ENCODE measurements at regions not wholly inside any gene's neighbourhood (a gene's known extent, or its start where the extent isn't known, plus 50 kb on each side); places are given as distances from the start of the nearest gene placed in this dataset.

DNA sequence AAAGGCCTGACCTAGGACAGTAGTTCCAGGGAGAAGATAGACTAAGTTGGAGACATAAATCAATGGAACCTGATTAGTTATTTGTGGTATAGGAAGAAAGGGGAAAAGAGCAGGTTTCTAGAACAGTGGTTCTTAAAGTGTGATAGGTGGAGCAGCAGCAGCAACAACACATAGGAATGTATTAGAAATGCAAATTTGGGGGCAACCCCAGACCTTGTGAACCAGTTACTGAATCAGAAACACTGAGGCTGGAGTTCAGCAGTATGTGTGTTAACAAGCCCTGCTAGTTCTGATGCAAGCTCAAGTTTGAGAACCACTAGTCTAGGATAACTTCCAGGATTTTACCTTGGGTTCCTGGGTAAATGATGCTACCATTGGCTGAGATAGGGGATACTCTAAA is 308.7 kb downstream of the EMP1 start:
- no peak for DNase-seq (ENCODE audit: low read depth, low spot score)

- no peak for DNase-seq (ENCODE audit: low read depth, low spot score)
Observed at GRCh38 chr12:13504736-13505135, 308.2 kb downstream of the EMP1 start.

DNA sequence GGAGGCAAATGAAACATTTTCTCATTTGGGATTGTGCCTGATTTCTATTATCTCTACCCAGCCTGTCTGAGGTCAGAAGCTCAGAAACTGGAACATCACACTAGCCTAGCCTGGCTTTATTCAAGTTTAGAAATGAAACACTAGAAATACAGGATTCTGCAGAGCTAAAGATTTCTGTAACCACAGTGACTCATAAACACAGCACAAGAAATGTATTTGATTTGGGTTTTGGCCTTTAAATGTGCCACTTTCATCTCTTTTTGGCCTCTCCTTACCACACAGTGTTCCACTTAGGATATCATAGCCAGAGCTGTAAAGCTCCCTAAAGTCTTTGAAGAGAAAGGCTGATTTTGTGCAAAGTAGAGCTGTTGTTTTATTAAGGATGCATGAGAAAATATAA is 307.5 kb downstream of the EMP1 start:
- DNase-seq (ENCODE audit: low read depth, low spot score) = no peak

- DNase-seq (ENCODE audit: low read depth, low spot score) = no peak
Observed at GRCh38 chr12:13503094-13503835, 306.7 kb downstream of the EMP1 start.

DNA sequence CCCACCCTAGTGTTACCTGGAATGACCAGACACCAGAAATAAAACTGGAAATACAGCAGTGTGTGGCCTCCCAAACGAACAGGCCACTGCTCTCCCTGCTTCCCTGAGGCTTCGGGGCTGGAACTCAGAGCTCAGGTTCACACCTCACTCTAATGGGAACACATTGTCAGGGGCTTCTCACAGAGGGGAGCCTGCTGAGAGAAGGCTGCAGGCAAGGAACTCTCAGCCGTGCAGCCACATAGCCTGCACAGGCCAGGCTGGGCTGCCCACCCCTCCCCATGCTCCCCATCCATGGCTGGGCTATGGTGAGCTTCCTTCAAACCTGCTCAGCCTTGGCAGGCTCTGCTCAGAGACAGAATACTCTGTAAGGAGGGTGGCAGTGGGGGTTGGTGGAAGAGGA is 302.5 kb downstream of the EMP1 start:
- no peak for DNase-seq (ENCODE audit: low read depth, low spot score)

- no peak for DNase-seq (ENCODE audit: low read depth, low spot score)
Observed at GRCh38 chr12:13496111-13496510, 299.6 kb downstream of the EMP1 start.

DNA sequence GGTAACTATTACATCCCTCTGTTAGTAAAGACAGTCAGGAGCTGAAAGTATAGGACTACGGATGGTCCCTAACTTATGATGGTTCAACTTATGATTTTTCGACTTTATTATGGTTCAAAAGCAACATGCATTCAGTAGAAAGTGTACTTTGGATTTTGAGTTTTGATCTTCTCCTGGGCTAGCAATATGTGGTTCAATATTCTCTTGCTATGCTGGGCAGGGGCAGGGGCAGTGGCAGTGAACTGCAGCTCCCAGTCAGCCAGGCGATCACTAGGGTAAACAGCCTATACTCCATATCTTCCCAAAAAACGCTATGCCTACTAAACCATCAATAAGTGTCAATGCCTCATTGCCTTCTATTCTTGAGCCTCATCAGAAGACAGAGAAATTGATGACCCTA is 292.7 kb downstream of the EMP1 start:
- no peak for DNase-seq (ENCODE audit: low read depth, low spot score)

DNA sequence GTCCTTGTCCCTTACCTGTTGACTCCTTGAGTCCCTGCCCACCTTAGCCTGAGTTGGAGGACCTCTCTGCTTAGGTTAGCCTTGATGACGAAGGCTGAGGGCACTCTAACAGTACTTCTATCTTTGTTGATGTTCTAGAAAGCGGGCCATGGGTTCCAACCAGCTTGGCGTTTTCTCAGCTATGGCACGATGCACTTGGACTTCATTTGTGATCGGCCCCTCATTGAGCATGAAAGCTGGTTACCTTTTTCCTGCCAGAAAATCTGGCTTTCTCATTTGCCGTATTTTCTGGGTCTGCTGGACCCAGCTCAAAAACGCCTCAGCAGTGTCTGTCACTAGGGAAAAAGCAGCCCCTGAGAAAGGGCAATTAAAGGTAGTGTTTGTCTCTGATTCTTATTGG is 290.8 kb downstream of the EMP1 start:
- DNase-seq (ENCODE audit: low read depth, low spot score) = no peak

GRCh38 chr12:13486794-13487193 is 290.3 kb downstream of the EMP1 start:
- DNase-seq (ENCODE audit: low read depth, low spot score) = no peak

- no peak for DNase-seq (ENCODE audit: low read depth, low spot score)
Observed at GRCh38 chr12:13478650-13479181, 282.2 kb downstream of the EMP1 start.

DNA sequence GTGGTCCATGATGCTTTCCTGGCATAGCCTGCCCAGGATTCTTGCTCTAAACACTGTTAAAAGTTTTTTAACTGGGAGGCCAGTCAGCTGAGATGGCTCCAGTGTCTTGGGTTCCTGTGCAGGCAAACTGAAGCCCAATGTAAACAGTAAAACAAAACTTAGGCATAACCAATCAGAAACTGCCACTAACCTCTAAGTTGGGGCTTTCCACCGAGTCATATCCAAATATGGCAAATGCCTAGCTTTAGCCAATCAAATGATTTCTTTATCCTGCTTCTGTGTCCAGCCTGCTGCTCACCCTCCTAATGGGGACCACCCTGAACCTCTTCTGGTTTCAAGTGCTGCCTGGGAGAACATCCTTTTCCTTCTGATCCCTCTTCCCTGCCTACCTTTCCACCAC is 277.9 kb downstream of the EMP1 start:
- DNase-seq (ENCODE audit: low read depth, low spot score) = no peak

GRCh38 chr12:13472690-13473089 is 276.2 kb downstream of the EMP1 start:
- DNase-seq (ENCODE audit: low read depth, low spot score) = no peak

GRCh38 chr12:13471471-13471870 is 274.9 kb downstream of the EMP1 start:
- no peak for DNase-seq (ENCODE audit: low read depth, low spot score)

GRCh38 chr12:13465635-13466034 is 269.1 kb downstream of the EMP1 start:
- DNase-seq (ENCODE audit: low read depth, low spot score) = no peak

GRCh38 chr12:13463189-13463588 is 266.7 kb downstream of the EMP1 start:
- no peak for DNase-seq (ENCODE audit: low read depth, low spot score)

DNA sequence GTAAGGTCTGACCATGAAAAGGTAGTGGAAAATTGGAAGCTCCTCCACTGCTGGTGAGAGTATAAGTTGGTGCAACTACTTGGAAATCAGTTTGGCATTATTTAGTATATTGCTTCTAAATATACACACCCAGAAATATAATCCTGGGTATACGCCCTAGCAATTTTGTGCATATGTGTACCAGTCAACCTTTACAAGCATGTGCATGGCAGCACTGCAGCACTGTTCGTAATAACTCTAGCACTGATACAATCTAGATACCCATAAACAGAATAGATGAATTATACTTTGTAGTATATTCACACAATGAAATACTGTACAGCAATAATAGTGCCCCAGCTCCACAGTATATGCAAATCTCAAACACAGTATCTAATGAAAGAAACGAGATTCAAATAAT is 265.9 kb downstream of the EMP1 start:
- no peak for DNase-seq (ENCODE audit: low read depth, low spot score)

DNA sequence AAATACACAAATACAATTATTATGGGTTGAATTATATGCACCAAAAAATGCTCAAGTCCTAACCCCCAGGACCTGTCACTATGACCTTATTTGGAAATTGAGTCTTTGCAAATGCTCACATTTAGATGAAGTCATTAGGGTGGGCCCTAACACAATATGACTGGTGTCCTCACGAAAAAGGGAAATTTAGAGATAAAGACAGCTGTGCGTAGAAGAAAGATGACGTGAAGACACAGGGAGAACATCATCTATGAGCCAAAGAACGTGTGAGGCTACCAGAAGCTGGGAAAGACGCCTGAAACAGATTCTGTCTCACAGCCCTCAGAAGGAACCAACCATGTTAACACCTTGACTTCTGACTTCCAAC is 259.2 kb downstream of the EMP1 start:
- no peak for DNase-seq (ENCODE audit: low read depth, low spot score)

DNA sequence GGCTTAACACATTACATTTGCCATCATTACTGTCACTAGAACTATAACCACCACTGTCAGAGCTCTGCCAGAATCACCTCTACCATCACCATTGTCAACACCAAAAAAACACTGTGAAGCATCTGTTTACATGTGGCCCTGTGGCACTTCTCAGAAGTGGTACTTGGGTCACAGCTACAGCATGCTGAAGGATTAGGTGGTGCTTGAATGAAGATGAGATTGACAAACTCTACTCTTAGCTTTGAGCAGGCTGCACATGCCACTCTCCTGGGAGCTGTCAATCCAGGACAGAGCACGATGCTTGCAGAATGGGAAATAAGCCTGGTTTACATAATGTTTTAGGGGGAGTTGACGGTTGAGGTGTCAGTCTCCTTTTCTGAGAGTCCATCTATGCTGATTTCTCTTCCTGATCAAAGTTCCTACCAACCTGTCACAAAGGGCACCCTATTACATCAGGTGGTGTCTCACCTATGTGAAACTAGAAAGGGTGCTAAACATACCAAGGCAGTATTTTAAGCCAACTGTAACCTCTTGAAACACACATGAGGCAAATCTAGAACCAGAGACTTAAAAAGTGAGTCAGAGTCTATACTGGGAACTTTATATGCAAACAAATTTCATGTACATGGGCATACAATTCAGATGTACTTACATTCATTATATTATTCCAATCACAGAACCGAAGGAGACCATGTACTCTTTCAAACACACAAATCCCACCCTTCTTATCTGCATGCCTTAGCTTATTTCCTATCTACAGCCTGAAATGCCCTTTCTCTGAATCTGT is 258.7 kb downstream of the EMP1 start:
- DNase-seq (ENCODE audit: low read depth, low spot score) = no peak

DNA sequence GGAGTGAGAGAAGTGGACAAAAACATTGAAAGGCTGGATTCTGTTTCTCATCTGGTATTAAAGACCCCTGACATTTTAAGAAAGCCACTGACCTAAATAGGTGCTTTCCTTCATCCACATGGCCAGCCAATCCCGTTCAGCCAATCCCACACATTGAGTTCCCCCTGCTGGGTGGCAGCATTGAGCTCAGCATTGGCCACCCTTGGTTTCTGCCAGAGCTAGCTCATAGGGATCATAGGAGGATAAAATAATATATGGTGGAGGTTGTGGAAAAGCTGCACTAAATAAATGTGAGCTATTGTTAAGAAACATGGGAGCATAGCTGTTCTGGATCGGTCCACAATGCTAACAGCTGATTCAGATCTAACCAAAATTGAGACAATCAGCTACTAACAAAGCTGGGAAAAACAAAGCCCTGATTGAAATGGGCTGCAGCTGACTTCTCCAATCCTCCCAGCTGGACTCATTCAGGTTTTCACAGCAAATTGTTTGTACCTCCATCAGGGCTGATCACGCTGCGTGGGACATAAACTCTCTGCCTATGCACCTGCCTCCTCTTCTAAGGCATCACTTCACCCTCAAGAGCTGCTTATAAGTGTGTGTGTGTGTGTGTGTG is 256.5 kb downstream of the EMP1 start:
- no peak for DNase-seq (ENCODE audit: low read depth, low spot score)

GRCh38 chr12:13451776-13452175 is 255.2 kb downstream of the EMP1 start:
- no peak for DNase-seq (ENCODE audit: low read depth, low spot score)

- DNase-seq (ENCODE audit: low read depth, low spot score) = no peak
Observed at GRCh38 chr12:13450231-13451080, 253.9 kb downstream of the EMP1 start.

DNA sequence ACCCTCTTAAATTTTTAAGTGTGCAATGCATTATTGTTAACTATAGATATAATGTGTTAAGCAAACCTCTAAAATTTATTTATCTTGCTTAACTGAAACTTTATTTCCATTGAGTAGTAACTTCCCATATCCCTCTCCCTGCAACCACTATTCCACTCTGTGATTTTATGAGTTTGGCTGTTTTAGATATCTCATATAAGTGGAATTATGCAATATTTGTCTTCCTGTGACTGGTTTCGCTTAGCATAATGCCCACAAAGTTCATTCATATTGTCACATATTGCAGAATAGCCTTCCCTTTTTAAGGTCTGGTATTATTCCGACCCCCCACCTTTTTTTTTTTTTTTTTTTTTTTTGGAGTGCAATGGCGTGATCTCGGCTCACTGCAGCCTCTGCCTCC is 247.6 kb downstream of the EMP1 start:
- no peak for DNase-seq (ENCODE audit: low read depth, low spot score)

Data from pulmonary artery endothelial cell (primary cell).